GM19025 (cell line): ENCODE measurements at regions not wholly inside any gene's neighbourhood (a gene's known extent, or its start where the extent isn't known, plus 50 kb on each side); places are given as distances from the start of the nearest gene placed in this dataset.
"Not testable (repeated sequence)": the region's sequence is repeated elsewhere in the genome, so short reads cannot be mapped to it uniquely, and the experiment has no call there.

Experiments used
- ATAC-seq: cut with Tn5 transposase; IDR thresholded peaks from one replicate; pipeline ENCODE4 v1.9.1; 2021; ENCODE audit warnings: mild to moderate bottlenecking, low read depth, moderate library complexity; ENCODE audit not compliant: unreplicated experiment

DNA sequence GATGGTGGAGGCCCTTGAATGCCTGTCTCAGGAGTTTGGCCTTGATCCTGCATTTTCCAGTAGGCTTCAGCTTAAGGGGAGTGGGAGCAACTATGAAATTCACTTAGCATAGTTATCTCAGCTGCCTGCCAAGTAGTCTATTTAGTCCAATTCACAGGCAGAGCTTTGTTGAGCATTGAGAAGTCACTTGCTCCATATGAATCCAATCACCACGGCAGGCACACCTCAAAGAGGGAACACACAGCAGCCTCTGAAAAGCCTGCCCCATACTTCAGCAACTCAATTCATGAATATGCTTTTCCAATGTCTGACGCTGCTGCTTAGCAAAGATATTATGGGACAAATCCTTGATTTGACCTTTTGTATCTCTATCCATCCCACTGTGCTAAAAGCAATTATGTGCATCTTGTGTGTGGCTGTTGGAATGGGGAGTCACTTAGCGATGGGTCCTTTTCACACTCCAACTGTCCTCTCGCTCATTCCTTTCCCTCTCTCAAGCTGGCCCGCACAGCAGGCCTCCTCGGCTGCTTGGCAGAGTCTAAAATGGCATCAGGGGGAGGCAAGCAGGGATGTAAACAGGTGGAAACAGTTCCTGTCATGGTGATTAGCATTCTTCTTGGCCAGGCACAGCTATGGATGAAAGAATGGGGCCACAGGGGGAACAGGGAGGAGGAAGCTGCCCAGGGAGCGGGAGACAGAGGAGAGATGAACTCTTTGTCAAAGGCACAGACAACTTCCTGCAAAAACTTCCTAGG, 56.0 kb upstream of the LRPPRC start:
- no peak for ATAC-seq

GRCh38 chr2:44052584-44052983, 56.8 kb upstream of the LRPPRC start:
- ATAC-seq: no peak

DNA sequence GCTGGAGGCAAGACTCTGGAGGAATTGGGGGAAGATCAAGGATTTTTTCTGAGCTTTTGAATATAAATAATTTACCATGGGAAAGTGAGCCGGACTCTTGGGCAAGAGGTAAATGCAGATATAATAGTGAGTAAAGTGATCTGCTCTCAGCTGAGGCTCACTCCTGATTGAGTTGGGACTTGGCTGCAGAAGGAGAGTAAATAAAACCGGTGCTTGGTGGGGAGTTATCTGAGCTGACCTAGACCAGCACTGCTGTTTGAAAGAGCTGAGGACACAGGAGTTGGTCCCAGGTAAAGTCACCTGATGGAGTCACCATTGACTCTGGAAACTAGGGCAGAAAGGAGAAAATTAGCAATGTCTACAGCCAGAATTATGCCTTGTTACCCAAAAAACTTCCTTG, 57.3 kb upstream of the LRPPRC start:
- ATAC-seq: no peak

GRCh38 chr2:44053456-44053855, 57.7 kb upstream of the LRPPRC start:
- no peak for ATAC-seq

DNA sequence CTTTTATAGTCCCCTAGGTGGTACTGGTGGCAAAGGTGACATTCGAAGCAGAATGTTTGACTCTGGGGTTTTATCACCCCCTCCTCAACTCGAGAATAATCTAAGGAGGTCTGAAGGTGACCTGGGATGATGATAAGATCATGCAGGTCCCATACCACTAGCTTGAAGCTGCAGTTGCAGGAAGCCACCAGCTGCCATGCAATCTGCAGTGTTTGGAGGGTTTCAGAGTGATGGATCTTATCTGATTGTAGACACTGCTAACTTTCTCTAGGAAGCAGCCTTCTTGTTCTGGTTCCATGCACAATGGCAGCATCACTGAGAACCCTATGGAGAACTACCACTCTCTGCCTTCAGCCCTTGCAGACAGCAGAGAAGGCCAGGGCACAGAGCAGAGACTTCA, 59.4 kb upstream of the LRPPRC start:
- ATAC-seq: no peak

DNA sequence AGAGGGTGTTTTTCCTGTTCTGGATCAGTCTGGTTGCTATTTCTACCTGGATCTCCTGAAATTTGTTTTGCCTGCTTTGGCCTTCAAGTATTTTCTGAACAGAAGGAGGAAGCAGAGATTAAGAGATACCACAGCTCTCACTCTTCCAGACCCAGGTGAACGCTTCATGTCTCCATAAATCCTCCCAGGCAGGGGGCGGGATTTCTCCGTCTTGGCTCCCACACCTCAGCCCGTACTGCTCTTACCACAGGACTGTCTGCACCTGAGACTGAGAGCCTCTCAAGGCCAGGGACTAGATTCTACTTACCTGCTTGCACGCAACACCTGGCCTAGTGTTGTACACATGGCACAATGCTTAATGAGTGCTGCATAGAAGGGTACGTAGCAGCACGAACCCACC, 59.9 kb upstream of the LRPPRC start:
- ATAC-seq: no peak

GRCh38 chr2:44056947-44057346, 61.2 kb upstream of the LRPPRC start:
- ATAC-seq: no peak

GRCh38 chr2:44060286-44060685, 64.5 kb upstream of the LRPPRC start:
- ATAC-seq: not testable (repeated sequence)

DNA sequence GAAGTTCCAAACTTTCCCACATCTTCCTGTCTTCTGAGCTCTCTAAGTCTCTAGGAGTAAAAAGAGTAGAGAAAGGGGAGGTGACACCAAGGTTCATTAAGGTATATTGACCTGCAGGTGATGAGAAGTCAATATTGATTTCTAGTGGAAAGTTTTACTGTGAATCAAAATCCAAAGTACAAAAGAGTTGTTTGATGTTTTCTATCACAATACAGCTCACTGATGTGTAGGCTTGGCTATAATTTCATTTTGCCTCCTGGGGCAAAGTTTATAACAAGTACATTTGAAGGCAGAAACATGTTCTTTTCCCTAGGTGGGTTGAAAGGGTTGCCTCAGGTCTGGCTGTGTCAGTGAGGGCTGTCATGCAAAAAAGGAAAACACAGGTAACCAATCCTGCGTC, 65.2 kb upstream of the LRPPRC start:
- no peak for ATAC-seq

GRCh38 chr2:44061469-44061868, 65.7 kb upstream of the LRPPRC start:
- ATAC-seq: no peak

- no peak for ATAC-seq
Measured at GRCh38 chr2:44061876-44062275, 66.1 kb upstream of the LRPPRC start.

DNA sequence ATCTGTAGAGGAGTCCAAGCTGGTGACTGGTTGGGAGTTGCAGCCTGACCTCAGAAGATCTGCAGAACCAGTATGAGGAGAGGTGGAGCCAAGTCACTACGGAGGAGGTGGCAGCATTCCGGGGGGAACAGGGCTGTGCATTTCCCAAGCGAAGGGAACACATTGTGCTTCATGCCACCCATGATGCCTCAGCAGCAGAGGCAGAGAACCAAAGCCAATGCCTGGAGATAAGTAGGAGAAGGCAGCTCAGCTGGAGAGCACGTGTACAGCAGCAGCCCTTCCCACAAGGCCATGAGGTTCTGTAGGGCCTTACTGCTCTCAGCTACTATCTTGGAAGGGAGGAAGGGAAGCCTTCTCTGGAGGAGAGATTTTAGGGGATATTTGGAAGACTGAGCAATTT, 67.2 kb upstream of the LRPPRC start:
- ATAC-seq: no peak

DNA sequence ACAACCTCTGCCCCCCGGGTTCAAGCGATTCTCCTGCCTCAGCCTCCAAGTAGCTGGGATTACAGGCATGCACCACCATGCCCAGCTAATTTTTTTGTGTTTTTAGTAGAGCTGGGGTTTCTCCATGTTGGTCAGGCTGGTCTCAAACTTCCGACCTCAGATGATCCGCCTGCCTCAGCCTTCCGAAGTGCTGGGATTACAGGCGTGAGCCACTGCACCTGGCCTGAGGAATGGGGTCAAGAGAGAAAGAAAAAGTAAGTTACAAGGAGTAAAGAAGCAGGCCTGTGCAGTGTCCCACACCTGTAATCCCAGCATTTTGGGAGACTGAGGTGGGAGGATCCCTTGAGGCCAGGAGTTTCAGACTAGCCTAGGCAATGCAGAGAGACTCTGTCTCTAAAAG, 68.5 kb upstream of the LRPPRC start:
- not testable (repeated sequence) for ATAC-seq

DNA sequence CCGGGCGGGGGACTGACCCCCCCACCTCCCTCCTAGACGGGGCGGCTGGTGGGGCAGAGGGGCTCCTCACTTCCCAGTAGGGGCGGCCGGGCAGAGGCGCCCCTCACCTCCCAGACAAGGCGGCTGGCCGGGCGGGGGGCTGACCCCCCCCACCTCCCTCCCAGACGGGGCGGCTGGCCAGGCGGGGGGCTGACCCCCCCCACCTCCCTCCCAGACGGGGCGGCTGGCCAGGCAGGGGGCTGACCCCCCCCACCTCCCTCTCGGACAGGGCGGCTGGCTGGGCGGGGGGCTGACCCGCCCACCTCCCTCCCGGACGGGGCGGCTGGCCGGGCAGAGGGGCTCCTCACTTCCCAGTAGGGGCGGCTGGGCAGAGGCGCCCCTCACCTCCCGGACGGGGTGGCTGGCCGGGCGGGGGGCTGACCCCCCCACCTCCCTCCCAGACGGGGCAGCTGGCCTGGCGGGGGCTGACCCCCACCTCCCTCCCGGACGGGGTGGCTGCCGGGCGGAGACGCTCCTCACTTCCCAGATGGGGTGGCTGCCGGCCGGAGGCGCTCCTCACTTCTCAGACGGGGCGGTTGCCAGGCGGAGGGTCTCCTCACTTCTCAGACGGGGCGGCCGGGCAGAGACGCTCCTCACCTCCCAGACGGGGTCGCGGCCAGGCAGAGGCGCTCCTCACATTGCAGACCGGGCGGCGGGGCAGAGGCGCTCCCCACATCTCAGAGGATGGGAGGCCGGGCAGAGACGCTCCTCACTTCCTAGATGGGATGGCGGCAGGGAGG, 71.4 kb upstream of the LRPPRC start:
- not testable (repeated sequence) for ATAC-seq

- not testable (repeated sequence) for ATAC-seq
Measured at GRCh38 chr2:44067791-44068181, 72.0 kb upstream of the LRPPRC start.

GRCh38 chr2:44071454-44072046, 75.8 kb upstream of the LRPPRC start:
- no peak for ATAC-seq

DNA sequence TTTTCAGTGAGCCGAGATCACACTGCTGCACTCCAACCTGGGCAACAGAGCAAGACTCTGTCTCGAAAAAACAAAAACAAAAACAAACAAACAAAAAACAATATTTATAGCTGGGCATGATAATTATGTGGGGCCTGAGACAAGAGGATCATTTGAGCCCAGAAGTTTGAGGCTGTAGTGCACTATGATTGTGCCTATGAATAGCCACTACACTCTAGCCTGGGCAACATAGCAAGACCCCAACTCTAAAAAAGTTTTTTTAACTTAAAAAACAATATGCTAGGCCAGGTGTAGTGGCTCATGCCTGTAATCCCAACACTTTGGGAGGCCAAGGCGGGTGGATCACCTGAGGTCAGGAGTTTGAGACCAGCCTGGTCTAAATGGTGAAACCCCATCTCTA, 77.9 kb upstream of the LRPPRC start:
- not testable (repeated sequence) for ATAC-seq

DNA sequence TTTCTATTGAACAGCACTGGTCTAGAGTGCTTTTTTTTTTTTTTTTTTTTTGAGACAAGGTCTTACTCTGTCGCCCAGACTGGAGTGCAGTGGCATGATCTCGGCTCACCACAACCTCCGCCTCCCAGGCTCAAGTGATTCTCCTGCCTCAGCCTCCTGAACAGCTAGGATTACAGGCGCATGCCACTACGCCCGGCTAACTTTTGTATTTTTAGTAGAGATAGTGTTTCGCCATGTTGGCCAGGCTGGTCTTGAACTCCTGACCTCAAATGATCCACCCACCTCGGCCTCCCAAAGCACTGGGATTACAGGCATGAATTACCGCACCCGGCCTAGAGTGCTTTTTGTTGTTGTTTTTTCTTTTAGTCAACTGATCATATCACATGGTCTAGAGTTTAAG, 79.0 kb upstream of the LRPPRC start:
- ATAC-seq: not testable (repeated sequence)

GRCh38 chr2:44075541-44075940, 79.8 kb upstream of the LRPPRC start:
- ATAC-seq: no peak

- ATAC-seq: no peak
Measured at GRCh38 chr2:44077942-44078511, 82.2 kb upstream of the LRPPRC start.

- no peak for ATAC-seq
Measured at GRCh38 chr2:44079686-44080085, 83.9 kb upstream of the LRPPRC start.
